OCI-LY7 (cell line): ENCODE measurements at regions not wholly inside any gene's neighbourhood (a gene's known extent, or its start where the extent isn't known, plus 50 kb on each side); places are given as distances from the start of the nearest gene placed in this dataset.

Source experiments
- CTCF ChIP-seq: fragments of 200-600 bp; sonication (generic); conservative IDR thresholded peaks from 2 replicates; pipeline ENCODE4 v1.5.1; 2014; ENCODE audit warnings: mild to moderate bottlenecking, antibody characterized with exemption, low read length, moderate library complexity, mixed read lengths
- EZH2phosphoT487 ChIP-seq: fragments of 200-600 bp; sonication (generic); IDR thresholded peaks from 2 replicates; pipeline ENCODE4 v1.6.1; 2018; ENCODE audit warnings: low read depth, borderline replicate concordance, mild to moderate bottlenecking, mixed run types, antibody characterized with exemption, low read length, moderate library complexity, mixed read lengths

- TF ChIP-seq CTCF (no peak), EZH2phosphoT487 (no peak)
Observed at GRCh38 chr2:182592691-182593393, 123.2 kb upstream of the DNAJC10 start.
